ENCODE measurements at regions not wholly inside any gene's neighbourhood (a gene's known extent, or its start where the extent isn't known, plus 50 kb on each side); places are given as distances from the start of the nearest gene placed in this dataset.

DNA sequence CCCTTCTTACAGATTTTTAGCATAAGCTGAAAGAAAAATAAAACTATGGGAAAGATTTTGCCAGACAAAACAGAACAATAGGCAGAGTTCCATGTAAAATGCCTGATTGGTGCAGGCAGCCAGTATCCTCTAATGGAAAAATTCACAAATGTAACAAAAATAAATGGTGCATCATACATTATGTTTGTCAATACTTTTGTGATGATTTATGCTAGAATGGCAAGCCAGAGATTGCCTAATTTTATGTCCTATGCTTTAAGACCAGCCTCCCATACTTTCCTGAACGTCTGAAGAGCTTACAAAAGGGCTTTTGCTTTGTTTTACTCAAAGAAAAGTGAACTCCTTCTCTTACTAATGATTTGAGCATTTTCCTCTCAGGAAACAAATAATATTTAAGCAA is 81.5 kb upstream of the KCNJ15 start:
- DNase-seq: no peak
- intact Hi-C loops (cut with DNase I, micrococcal nuclease): no loop called here
- no peak for ATAC-seq

- ATAC-seq: no peak
- intact Hi-C loops (cut with DNase I, micrococcal nuclease): no loop called here
These were observed 78.7 kb upstream of the KCNJ15 start for GRCh38 chr21:38177919-38178652.

GRCh38 chr21:38178653-38179470 is 77.9 kb upstream of the KCNJ15 start:
- no peak for ATAC-seq
- DNase-seq: no peak
- intact Hi-C loops (cut with DNase I, micrococcal nuclease): no loop called here

More at GRCh38 chr21:38177919-38178652, 78.7 kb upstream of the KCNJ15 start:
- DNase-seq: no peak

DNA sequence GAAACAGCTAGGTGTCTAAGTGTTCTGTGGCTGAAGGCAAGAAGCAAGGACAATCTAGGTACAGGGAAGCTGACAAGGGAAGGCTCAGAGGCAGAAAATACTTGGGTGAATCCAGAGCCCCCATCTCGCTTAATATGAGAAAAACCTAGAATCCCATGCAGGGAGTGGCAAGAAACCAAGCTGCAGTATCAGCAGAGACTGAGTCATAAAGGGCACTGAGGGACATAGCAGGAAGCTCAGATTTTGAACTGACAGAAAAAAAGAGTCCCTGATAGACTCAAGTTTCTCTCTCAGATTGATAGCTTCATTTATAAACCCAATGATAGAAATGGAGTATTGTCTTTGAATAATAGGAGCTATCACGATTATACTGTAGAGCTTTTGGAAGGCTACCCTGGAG is 77.3 kb upstream of the KCNJ15 start:
- ATAC-seq: no peak
- DNase-seq: no peak
- intact Hi-C loops (cut with DNase I, micrococcal nuclease): no loop called here

GRCh38 chr21:38181096-38181495 is 75.7 kb upstream of the KCNJ15 start:
- ATAC-seq: no peak
- intact Hi-C loops (cut with DNase I, micrococcal nuclease): no loop called here
- no peak for DNase-seq

DNA sequence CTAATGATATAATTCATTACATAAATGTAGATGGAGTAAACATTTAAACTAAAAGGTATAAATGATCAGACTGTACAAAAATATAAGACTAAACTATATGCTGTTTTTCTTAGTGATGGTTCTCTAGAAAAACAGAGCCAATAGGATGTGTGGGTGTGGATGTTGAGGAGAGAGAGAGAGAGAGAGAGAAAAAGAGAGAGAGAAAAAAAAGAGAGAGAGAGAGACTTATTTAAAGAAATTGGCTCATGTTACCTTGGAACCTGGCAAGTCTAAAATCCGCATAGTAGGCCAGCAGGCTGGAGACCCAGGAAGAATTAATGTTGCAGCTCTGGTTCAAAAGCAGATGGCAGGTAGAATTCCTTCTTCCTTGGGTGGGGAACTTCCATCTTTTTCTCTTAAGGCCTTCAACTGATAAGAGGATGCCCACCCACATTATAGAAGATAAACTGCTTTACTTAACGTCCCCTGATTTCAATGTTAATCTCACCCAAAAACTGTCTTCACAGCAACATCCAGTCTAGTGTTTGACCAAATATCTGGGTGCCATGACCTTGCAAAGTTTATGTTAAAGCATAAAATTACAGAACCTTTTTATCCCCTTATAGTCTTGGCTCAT is 74.3 kb upstream of the KCNJ15 start:
- intact Hi-C loops (cut with DNase I, micrococcal nuclease): no loop called here
- ATAC-seq: no peak
- DNase-seq: no peak

- intact Hi-C loops (cut with DNase I, micrococcal nuclease): no loop called here
- ATAC-seq (no peak), DNase-seq (no peak)
These were observed 72.8 kb upstream of the KCNJ15 start for GRCh38 chr21:38183961-38184360.

- ATAC-seq: no peak
- intact Hi-C loops (cut with DNase I, micrococcal nuclease): no loop called here
- no peak for DNase-seq
These were observed 70.0 kb upstream of the KCNJ15 start for GRCh38 chr21:38186661-38187270.

GRCh38 chr21:38188037-38188436 is 68.8 kb upstream of the KCNJ15 start:
- ATAC-seq (no peak), DNase-seq (no peak)
- intact Hi-C loops (cut with DNase I, micrococcal nuclease): no loop called here

DNA sequence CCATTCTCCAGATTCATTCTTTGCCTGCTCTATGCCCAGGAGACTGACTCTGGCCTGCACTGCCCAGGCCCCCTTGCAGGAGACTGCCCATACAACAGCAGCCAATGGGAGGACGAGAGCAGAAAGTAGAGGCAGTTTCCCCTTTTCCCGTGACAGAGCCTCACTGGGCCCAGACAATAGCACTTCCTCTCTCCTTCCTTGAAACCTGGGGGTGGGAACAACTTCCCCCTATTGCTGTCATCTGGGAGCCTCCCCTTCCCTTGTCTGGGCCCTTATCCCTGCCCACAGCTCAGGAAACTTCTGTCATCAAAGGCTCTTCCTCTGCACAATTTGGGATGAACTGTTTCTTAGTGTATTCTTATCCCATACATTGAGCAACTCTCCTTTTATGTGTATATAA is 60.8 kb upstream of the KCNJ15 start:
- no peak for DNase-seq
- ATAC-seq: no peak
- intact Hi-C loops (cut with DNase I, micrococcal nuclease): no loop called here

DNA sequence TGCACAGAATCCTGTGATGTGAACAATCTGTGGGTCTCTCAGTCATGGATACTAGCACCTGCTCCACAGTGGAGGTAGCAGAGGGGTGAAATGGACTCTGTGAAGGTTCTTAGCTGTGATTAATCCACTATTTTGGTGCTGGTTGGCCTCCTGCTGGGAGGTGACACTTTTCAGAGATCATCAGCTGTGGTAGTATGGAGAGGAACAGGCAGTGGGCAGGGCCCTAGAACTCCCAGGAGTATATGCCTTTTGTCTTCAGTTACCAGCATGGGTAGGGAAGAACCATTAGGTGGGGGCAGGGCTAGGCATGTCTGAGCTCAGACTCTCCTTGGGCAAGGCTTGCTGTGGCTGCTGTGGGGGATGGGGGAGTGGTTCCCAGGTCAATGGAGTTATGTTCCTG is 54.0 kb upstream of the KCNJ15 start:
- ATAC-seq: no peak
- DNase-seq: no peak
- intact Hi-C loops (cut with DNase I, micrococcal nuclease): no loop called here

DNA sequence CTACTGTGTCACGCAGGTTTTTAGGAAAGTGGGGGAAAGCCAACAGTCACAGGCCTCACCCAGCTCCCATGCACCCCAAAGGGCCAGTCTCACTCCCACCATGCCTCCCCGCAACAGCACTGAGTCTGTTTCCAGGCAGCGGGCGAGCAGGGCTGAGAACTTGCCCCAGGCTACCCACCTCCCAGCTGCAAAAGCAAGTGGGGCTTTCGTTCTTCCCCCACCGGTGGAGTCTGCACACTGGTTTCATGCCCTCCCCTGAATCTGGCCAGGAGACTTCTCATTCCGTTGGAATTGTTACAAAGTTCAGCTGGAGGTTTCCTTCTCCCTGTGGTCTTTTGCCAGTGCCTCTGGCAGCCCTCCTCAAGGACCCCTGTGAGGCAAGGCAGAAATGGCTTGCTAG is 53.6 kb upstream of the KCNJ15 start:
- no peak for ATAC-seq
- no peak for DNase-seq
- intact Hi-C loops (cut with DNase I, micrococcal nuclease): no loop called here

GRCh38 chr21:38205940-38206339 is 50.9 kb upstream of the KCNJ15 start:
- ATAC-seq (no peak), DNase-seq (no peak)
- intact Hi-C loops (cut with DNase I, micrococcal nuclease): no loop called here

GRCh38 chr21:38206646-38207045 is 50.1 kb upstream of the KCNJ15 start:
- no peak for DNase-seq
- intact Hi-C loops (cut with DNase I, micrococcal nuclease): no loop called here
- ATAC-seq: no peak
